ENCODE measurements at regions not wholly inside any gene's neighbourhood (a gene's known extent, or its start where the extent isn't known, plus 50 kb on each side); places are given as distances from the start of the nearest gene placed in this dataset.

DNA sequence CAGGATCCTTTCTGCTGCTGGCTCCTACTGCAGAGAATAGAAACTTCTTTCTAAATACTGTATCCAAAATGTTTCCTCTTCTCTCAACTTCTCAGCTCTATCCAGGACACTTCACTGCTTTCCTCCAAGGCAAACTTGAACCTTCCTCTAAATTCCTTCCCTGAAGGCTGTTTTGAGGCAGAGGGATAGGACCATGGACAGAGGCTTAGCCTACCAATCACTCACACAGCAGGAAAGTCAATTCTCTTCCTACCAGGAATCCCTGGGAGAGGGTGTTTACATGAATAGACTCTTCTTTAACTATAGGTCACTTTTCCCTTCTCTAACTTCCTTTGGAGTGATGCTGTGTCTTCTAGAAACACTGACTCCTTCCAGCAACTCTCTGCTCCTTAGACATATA is 115.6 kb upstream of the MKLN1 start:
- TF ChIP-seq, protein P1, sequence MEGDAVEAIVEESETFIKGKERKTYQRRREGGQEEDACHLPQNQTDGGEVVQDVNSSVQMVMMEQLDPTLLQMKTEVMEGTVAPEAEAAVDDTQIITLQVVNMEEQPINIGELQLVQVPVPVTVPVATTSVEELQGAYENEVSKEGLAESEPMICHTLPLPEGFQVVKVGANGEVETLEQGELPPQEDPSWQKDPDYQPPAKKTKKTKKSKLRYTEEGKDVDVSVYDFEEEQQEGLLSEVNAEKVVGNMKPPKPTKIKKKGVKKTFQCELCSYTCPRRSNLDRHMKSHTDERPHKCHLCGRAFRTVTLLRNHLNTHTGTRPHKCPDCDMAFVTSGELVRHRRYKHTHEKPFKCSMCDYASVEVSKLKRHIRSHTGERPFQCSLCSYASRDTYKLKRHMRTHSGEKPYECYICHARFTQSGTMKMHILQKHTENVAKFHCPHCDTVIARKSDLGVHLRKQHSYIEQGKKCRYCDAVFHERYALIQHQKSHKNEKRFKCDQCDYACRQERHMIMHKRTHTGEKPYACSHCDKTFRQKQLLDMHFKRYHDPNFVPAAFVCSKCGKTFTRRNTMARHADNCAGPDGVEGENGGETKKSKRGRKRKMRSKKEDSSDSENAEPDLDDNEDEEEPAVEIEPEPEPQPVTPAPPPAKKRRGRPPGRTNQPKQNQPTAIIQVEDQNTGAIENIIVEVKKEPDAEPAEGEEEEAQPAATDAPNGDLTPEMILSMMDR (IDR thresholded peaks at IDR 0.05; ENCODE audit: low read length), result no peak
- TF ChIP-seq EZH2phosphoT487 (IDR thresholded peaks at IDR 0.05; ENCODE audit: low read length), result no peak
